ENCODE measurements at regions not wholly inside any gene's neighbourhood (a gene's known extent, or its start where the extent isn't known, plus 50 kb on each side); places are given as distances from the start of the nearest gene placed in this dataset.

GRCh38 chr1:29392036-29392435 lies 155.7 kb downstream of the PTPRU start:
- 0% methylated on average over 3 of the region's 3 CpGs for WGBS (ENCODE audit: low lambda C conversion rate)
- H3K4me3 ChIP-seq (replicated peaks in 1 of 3; ENCODE audit: insufficient read depth in 1 of 3, low read depth in 2 of 3, low read length in 3 of 3), result no peak overlapping the region

GRCh38 chr1:29391362-29391880 lies 155.1 kb downstream of the PTPRU start:
- no TSS peak for BruUV-seq (replicated peaks)
- POLR2A ChIA-PET, result no interaction called here
- in situ Hi-C loops (cut with HindIII; ENCODE audit: extremely low pct_ligation_motif_present, low pct_unique_long_range_greater_than_20kb), result loop anchor here (25.0 kb wide), 1 partner anchor 696 kb away; no protein-coding TSS in a partner anchor

More at GRCh38 chr1:29392036-29392435, 155.7 kb downstream of the PTPRU start:
- in situ Hi-C loops (cut with HindIII; ENCODE audit: extremely low pct_ligation_motif_present, low pct_unique_long_range_greater_than_20kb), result loop anchor here (25.0 kb wide), 1 partner anchor 695 kb away; no protein-coding TSS in a partner anchor
- no TSS peak for BruUV-seq (replicated peaks)
- Histone ChIP-seq H2AFZ (ENCODE audit: low read length) (no peak overlapping the region), H4K20me1 (ENCODE audit: insufficient read depth, low read length) (no peaks in the 10 kb centered on the region), H3K27ac (ENCODE audit: extremely low read length, insufficient read depth, low read length) (no peak overlapping the region), H3K36me3 (replicated peaks in 1 of 2; ENCODE audit: control insufficient read depth in 1 of 2, insufficient read depth in 2 of 2, low read length in 2 of 2) (no peaks in the 10 kb centered on the region), H3K79me2 (ENCODE audit: insufficient read depth, low read length) (no peaks in the 10 kb centered on the region), H3K9me3 (ENCODE audit: low read length) (no peaks in the 10 kb centered on the region), H3K27me3 (ENCODE audit: control insufficient read depth in 1 of 2, insufficient read depth in 2 of 2, low read length in 2 of 2) (peaks cover 1 to 3% of the 10 kb centered on the region in 2 experiments; a peak in 1 of 5 replicates), H3K4me2 (ENCODE audit: low read depth, low read length) (no peak overlapping the region), H3K9ac (ENCODE audit: insufficient read depth, low read depth, low read length) (no peak overlapping the region), H3K4me1 (ENCODE audit: insufficient read depth, low read length) (no peaks in the 10 kb centered on the region)
- DNase-seq (ENCODE audit: low spot score) (no peak), FAIRE-seq (no peak), ATAC-seq (no peak)
- CTCF ChIA-PET (ENCODE audit: low intra/inter-chr PET ratio, low total read pairs), result no interaction called here
- intact Hi-C loops (cut with micrococcal nuclease; ENCODE audit: unreplicated experiment), result no loop called here
- no peak for TF ChIP-seq JARID2 (CRISPR knock-in tag; IDR thresholded peaks at IDR 0.05; ENCODE audit: insufficient replicate concordance)
- no peak for TF ChIP-seq THRA (CRISPR knock-in tag; IDR thresholded peaks at IDR 0.05; ENCODE audit: borderline replicate concordance)
- TF ChIP-seq ATF7-NPFF (CRISPR knock-in tag; IDR thresholded peaks at IDR 0.05; ENCODE audit: low read depth), result no peak
- TF ChIP-seq ZNF550 (CRISPR knock-in tag; IDR thresholded peaks at IDR 0.05; ENCODE audit: borderline replicate concordance), result no peak
- POLR2A ChIA-PET, result no interaction called here

More at GRCh38 chr1:29391362-29391880, 155.1 kb downstream of the PTPRU start:
- no peak overlapping the region for H2AFZ ChIP-seq (ENCODE audit: low read length)
- H3K9me3 ChIP-seq (ENCODE audit: low read length), result no peaks in the 10 kb centered on the region
- H3K4me2 ChIP-seq (ENCODE audit: low read depth, low read length), result no peak overlapping the region
- ATAC-seq, result no peak
- H3K27ac ChIP-seq (ENCODE audit: extremely low read length, insufficient read depth, low read length), result no peak overlapping the region
- H3K79me2 ChIP-seq (ENCODE audit: insufficient read depth, low read length), result no peaks in the 10 kb centered on the region
- no peak overlapping the region for H3K4me3 ChIP-seq (replicated peaks in 1 of 3; ENCODE audit: insufficient read depth in 1 of 3, low read depth in 2 of 3, low read length in 3 of 3)
- H3K9ac ChIP-seq (ENCODE audit: insufficient read depth, low read depth, low read length), result no peak overlapping the region
- CTCF ChIA-PET (ENCODE audit: low intra/inter-chr PET ratio, low total read pairs), result no interaction called here
- H3K27me3 ChIP-seq (ENCODE audit: control insufficient read depth in 1 of 2, insufficient read depth in 2 of 2, low read length in 2 of 2), result peaks cover 1 to 3% of the 10 kb centered on the region in 2 experiments; a peak in 1 of 5 replicates
- no peak for TF ChIP-seq ZNF709 (CRISPR knock-in tag; IDR thresholded peaks at IDR 0.05)
- TF ChIP-seq TFAP4 (IDR thresholded peaks at IDR 0.05; ENCODE audit: borderline replicate concordance, low read depth), result no peak
- peak; percentile 59; the same call in 1 of the 2 replicates for TF ChIP-seq ZNF629 (CRISPR knock-in tag; conservative IDR thresholded peaks at IDR 0.05)
- TF ChIP-seq PAWR (CRISPR knock-in tag; IDR thresholded peaks at IDR 0.05; ENCODE audit: borderline replicate concordance), result no peak
- no peak for TF ChIP-seq ARID4A (CRISPR knock-in tag; IDR thresholded peaks at IDR 0.05; ENCODE audit: borderline replicate concordance)
- no peaks in the 10 kb centered on the region for H3K4me1 ChIP-seq (ENCODE audit: insufficient read depth, low read length)
- WGBS (ENCODE audit: low lambda C conversion rate), result 0% methylated on average over 2 of the region's 5 CpGs
- FAIRE-seq, result no peak
- intact Hi-C loops (cut with micrococcal nuclease; ENCODE audit: unreplicated experiment), result no loop called here
- no peaks in the 10 kb centered on the region for H3K36me3 ChIP-seq (replicated peaks in 1 of 2; ENCODE audit: control insufficient read depth in 1 of 2, insufficient read depth in 2 of 2, low read length in 2 of 2)
- DNase-seq (ENCODE audit: low spot score), result no peak
- no peaks in the 10 kb centered on the region for H4K20me1 ChIP-seq (ENCODE audit: insufficient read depth, low read length)
